Stimulated activated CD4-positive, alpha-beta T cell treated with anti-CD3 and anti-CD28 coated beads, Interleukin-2, amount 100 ng/mL, for 48 hours (primary cell): ENCODE measurements at regions not wholly inside any gene's neighbourhood (a gene's known extent, or its start where the extent isn't known, plus 50 kb on each side); places are given as distances from the start of the nearest gene placed in this dataset.

Source experiments
- DNase-seq, 2 donors: peaks; one replicate each; pipeline ENCODE4 v3.0.0-alpha.2; 2020

DNA sequence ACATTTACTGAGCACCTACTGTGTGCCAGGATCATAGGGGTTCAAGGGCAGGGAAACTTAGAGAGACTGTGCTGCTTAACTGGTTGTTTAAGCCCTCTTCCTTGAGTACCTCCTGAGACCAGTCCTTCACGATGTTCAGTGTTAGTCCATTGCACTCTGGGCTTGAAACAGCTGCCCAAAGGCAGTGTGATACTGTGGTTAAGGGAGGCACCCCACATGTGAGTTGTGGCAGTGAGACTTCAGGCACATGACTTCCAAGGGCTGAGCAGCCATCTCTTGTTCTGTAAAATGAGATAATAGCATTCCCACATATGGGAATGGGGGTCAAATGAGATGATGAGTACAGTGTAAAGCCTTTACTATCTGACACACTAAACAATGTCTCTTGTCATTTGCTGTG is 75.1 kb downstream of the LINGO1 start:
- DNase-seq = no peak

DNA sequence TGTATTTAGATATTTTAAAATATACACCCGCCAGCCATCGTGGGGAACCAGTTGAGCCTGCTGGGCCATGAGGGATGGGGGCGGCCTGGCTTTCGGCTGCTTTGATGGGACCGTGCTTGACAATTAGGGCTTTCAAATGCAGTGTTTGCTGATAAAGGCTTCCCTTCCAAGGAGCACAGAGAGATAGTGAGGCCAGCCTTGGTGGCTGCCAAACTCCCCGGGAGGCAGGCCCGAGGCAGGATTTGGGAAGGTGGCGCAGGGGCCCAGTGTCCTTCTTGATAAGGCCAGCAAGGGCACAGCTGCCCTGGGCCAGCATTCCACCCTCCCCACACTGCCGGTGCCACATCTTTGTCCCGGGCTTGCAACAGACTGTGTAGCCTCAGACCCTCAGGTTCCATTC is 75.6 kb downstream of the LINGO1 start:
- DNase-seq = no peak

DNA sequence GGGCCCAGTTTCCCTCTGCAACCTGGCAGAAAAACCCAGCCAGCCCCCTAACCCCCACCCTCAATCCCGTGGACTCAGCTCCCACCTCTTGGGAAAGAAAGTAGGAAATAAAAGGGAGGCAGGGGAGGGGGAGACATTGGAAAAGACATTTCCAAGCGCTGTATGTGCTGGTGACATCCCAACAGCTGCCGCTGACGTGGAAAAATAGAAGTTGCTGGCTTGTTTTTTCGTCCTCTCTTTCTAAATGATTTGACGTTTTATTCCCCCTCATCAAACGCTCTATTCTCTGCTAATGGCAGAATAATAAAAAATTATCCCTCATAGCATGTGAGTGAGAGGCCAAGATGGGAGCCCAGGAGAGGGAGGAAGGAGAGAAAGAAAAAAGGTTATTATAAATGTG is 76.1 kb downstream of the LINGO1 start:
- DNase-seq = no peak

DNA sequence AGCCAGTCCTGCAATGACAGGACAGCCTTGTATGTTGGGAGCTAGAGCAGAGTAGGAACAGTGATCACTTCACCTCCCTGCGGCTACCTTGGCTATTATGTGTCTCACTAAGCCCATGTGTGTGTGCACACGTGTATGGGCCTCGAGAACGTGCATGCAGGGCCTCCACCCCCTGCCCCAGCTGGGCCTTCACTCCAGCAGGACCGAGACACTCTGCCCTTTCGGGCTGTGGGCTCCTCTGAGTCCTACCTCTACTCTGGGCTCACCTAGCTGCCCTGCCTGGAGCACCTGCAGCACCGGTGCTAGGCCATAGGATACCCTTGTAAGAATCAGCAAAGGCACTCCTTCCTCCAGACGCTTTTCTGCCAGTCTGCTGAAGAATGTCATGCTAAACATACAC is 77.5 kb downstream of the LINGO1 start:
- DNase-seq = no peak

DNA sequence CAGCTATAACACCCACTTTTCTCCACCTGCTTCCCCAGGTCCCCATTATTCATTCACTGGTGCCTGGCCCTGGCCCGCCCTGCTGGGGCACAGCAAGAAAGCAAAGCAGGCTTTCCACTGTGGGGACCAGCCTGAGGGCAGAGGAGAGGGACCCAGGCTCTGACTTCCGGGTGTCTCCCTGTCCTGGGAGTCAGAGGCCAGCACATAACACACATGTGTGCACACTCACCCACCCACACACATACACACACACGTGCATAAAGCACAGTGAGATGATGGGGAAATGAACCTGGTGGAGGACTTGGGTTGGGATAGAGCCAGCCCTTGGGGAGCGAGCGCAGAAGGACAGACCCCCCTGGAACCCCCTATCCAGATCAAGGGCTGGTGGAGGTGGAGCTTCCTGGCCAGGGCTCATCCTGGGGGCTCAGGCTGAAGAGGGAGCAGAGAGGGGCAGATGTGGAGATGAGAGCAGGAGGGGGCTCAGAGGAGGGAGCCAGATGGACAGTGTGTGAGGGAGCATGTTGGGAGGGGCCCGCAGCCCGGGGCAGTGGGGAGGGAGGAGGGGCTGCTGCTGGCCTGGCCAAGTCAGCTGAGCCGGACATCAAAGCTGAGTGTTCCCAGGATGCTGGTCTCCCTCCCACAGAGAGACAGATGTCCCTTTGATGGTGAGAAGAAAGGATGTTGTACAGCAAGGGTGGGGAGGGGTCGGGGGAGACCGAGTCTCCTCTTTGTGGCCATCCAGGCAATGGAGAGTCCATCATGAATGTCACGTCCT is 78.2 kb downstream of the LINGO1 start:
- DNase-seq = no peak

DNA sequence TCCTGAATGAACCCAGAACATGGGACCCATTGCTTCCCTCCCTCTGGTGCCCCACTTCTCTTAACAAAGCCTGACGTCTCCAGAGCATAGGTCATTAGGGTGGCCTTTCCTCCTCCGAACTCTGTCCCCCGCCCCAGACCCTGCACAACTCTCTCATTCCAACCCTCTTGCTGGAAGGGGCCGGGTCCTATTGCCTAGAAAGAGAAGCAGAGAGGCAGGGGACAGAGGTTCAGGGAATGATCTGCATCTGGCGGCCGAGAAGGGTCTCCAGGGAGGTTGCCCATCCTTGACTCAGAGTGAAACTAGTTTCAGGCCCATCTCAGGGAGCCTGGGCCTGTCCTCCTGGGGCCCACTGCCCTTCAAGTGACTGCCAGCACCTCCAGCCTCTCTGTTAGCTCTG is 79.0 kb downstream of the LINGO1 start:
- DNase-seq = no peak

DNA sequence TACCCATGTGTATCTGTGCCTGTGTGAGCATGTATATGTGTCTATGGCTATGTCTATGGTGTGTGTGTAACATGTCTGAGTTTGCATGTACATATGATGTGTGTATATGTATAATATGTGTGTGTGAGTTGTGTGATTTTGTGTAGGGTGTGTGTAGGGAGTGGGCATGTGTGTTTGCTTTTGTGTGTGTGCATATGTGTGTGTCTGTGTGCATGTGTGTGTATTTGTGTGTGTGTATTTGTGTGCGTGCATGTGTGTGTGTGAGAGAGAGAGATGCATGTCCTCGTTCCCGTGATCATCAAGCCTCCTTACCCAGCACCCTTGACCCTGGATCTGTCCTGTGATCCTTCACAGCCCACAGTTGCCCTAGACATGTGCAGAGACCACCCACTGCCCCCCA is 79.5 kb downstream of the LINGO1 start:
- no peak for DNase-seq

DNA sequence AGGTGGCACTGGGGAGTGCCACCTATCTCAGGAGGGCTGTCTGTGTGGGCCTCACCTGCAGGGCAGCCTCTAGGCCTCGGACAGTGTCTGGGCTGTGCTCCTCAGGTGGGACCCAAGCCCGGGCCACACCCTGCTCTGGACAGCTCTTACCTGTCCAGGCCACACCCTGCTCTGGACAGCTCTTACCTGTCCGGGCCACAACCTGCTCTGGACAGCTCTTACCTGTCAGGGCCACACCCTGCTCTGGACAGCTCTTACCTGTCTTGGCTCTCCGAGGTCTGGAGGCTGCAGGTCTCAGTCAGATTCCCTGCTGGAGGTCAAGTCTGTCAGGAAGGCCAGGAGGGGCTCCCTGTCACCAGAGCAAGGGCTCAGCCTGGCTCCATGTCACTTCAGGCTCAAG is 80.6 kb downstream of the LINGO1 start:
- DNase-seq = no peak

DNA sequence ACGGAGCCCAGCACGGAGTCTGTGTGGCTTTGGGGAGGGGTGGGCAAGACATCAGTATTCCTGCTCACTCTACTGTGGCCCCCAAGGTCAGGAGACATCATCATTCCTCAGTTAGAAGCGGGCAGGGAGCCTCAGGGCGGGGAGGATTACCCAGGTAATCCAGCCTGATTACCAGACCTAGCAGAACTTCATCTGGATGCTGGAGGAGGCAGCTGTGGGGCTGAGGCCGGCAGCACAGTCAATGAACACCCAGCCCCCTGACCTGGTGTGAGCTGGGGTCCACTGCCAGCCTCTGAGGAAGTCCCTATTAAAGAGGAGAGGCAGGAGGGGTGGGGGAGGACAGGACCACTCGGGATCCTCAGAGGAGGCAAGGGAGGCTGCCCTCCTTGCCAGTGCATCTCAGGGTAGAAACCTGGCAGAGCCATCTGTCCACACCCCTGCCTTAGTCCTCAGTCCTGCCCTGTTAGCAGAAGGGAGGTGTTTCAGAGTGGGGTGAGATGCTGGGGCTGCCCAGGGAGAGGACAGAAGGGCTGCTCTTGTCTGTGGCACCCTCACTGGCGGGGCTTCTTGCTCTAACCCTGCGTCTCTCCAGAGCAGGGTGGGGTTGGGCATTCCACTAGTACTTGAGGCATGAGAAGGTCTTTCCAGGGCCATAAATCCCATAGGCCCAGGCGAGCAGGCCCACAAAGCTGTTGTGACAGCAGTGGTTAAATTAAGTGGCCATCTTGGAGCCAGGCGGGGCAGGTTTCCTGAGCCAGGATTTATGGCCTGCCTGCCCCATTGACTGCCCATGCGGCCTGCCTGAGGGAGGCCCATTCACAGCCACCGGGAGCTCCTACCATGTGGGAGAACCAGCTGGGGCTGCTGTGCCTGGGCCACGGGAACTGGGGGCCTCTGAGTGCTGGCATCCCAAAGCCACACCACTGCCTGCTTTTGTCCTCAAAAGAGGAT is 82.1 kb downstream of the LINGO1 start:
- DNase-seq = no peak

DNA sequence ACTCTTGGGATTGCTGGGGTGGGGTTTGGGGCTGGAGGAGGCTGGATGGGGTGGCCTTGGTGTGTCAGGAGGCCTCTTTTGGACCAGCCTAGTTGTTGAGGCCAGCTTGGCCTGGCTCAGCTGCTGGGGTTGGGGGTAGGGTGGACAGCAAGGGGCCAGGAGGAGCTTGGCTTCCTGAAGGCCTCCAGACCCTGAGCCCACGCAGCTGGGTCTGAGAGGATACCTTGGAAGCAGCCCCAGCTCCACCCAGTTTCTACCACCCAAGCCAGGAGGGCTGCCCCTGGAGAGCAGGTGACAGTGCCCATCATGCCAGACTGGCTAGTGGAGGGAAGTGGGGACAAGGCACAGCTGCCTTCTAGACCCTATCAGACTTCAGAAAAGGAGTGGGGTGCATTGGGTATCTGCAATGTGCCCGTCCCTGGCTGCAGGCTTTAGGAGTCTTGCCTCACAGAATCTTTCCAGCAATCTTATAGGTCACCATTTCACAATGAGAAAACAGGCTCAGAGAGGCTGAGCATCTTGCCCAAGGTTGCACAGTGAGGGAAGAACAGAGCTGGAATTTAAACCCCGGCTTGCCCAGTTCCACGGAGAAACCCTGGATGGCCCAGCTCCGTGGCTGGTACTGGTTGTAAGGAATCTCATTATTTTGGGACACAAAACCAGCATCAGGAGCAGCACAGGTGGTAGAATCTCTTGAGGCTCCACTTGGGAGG is 83.0 kb downstream of the LINGO1 start:
- DNase-seq = no peak

DNA sequence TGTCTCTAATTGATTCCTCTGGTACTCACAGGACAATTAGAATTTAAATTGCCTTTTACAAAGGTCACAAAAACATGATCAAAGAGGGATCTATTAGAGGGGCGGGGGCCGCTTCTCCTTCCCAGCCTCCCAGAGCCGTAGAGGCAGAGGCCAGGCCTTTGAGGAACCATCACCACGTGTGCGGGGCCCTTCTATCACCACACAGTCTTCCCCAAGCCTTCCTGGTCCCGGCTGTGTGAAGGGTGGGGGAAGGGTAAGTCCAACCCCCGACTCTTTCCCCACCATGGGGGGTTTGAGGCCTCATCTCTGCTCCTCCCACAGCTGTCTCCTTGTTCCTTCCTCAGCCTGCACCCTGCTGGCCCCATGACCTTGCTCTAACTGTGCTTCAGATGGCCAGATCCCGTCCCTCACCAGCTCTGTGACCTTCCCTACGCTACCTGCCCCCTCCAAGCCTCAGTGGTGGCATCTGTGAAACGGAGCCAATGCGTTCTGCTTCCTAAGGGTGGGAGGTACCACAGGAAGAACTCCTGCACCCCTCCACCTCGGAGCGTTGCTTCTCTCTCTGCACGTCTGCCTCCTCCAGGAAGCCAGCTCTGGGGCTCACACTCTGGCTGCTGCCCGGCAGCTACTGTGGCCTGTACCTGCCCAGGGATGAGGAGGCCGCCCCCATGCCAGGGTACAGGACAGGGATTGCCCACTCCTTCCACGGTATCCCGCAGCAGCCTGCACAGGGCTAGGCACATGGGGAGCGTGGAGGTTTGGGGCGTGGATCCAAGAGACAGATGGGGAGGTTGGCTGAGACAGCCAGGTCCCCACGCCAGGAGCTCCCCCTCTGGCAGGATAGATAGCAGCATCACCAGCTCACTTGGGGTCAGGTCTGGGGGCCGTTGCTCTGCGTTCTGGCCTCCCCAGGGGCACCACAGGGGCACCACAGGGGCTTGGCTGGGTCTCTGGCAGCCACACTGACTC is 83.8 kb downstream of the LINGO1 start:
- DNase-seq = no peak

DNA sequence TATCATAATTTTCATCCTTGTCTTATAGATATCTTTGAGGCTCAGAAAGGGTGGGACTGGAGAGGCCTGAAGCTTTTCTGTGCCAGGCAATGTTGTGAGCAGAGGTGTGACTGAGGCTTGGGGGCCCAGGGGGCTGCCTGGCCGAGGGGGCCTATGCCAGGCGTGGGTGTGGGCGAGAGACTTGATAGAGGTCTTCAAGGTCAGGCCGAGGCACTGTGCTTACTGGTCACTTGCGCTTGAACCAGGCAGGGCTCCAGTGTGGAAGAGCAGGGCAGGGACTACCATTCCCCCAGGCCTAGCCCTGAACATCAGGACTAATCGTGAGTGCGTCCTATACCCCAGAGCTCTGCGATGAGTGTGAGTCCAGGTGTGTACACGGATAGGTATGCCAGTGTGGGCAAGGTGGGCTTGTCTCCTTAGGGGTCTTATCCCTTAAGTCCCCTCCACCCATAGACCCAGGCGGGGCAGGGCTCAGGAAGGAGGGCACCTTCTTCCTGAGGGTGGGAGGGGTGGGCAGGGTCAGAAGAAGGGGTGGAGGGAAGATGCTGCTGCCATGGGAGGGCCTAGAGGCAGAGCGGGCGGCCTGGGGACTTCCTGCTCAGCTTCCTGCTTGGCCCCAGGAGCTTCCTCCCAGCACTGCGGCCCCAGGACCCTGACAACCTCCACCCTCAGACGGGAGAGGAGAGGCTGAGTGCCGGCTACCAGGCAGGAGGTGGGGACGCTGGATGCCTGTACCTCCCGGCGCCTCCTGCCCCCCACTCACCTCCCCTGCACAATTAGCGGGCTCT is 84.7 kb downstream of the LINGO1 start:
- DNase-seq = no peak

DNA sequence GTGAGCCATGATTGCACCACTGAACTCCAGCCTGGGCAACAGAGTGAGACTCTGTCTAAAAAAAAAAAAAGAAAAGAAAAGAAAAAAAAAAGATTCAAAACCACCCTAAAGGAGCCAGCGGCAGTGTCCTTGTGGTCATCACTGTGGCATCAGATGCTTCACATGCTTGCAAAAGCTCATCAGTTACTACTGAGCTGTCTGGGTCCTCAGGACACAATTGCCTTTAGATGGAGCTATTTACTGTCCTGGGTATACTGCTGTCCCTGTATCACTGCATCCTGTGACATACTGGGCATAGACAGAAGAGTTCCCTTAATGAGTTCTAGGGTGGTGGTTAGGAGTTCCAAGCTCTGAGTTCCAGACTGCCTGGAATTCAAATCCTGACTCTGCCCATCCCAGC is 85.8 kb downstream of the LINGO1 start:
- DNase-seq = no peak

DNA sequence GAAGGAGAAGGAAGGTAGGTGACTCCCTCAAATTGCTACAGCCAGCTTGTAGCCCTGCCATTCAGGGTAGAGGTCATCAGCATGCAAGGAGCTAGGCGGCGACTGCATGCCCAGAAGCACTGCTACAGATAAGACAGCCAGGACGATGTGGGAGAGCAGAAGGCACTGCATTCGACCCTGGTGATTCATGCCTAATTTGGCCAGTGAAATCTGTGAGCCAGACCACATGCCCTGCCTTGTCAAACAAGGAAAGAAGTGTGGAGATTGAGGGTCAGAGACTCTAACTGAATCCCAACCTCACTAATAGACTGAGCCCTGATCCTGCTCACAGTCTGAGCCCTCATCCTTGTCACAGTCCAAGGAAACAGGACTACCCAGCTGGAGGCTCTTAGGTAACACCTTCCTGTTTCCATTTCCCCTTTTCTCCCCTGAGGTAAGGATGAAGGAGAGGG is 86.6 kb downstream of the LINGO1 start:
- DNase-seq = no peak

DNA sequence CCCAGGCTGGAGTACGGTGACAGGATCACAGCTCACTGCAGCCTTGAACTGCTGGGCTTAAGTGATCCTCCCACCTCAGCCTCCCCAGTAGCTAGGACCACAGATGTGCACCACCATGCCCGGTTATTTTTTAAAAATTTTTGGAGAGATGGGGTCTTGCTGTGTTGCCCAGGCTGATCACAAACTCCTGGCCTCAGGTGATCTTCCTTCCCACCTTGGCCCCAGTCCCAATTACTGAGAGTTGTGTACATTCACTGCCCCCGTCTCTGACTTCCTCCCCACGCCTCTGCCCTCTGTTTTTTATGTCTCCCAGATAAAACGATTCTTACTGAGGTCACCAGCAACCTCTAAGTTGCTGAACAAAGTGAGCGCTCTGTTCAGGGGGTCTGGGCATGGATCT is 87.7 kb downstream of the LINGO1 start:
- DNase-seq = no peak

DNA sequence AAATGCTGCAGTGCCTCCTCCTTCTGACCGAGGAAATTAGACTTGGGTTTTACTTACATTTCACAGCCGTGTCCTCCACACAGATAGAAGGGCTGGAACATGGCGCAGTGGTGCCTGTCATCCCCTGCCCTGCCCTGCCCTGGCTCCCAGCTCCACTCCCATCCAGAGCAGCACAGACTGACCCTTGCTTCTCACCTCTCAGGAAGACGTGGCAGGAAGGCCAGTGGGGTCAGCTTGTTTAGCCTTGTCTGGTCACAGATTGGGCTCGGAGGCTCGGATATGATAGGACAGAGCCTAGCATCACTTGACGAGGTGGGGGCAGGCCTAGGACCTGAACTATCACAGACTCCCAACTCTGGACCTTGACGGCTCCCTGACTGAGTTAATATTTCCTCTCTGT is 88.5 kb downstream of the LINGO1 start:
- DNase-seq = no peak

DNA sequence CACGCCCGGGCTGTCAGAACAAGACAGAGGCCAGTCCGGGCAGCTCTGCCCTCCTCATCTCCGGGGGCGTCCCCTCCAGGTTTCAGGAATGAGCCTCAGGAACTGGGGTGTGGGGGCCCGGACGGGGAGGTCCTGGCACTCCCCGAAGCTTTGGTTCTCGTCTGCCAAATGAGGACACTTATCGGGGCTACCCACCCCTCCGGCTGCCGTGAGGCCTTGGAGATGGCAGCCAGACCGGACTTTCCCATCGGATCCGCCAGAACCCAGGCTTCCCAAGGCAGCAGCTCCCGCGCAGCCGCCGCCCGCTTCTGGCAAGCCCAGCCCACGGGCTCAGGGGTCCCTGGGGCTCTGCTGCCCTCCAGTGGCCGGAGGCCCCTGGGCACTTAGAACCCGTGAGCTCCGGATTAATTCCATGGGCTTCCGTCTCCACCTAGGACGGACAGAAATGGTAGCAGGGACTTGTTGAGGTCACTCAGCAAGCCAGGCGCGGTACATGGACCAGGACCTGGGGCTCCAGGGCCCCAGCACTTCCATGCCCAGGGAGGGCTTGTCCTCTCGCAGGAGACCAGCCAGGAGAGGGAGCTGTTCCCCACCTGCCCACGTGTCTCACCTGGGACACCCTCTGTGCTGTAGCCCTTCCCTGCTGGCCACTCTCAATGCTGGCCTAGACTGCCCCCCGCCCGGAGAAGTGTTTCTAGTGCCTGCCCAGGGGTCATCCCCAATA is 89.4 kb downstream of the LINGO1 start:
- DNase-seq = peak; percentile 68 to 79

DNA sequence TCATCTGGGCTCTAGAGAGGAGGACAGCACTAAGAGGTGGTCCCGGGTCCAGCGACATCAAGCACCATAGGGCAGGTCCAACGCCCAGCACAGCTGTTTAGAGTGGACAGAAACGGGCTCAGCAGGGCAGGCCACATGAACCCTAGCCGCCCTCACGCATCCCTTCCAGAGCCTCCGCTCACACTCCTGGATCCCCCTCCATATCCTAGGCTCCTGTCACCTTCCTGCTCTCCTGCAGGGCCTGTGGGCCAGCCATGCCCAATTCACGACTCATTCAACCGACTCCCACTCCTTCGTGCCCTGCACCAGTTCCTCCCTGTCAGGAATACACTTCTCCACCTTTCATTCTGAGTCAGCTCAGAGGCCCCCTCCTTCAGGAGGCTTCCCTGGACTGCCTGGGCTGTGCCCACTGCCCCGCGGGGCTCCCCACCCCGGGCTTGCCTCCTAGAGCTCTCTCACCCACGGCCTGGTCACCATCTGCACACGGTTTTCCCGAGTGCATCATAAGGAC is 90.2 kb downstream of the LINGO1 start:
- no peak for DNase-seq

DNA sequence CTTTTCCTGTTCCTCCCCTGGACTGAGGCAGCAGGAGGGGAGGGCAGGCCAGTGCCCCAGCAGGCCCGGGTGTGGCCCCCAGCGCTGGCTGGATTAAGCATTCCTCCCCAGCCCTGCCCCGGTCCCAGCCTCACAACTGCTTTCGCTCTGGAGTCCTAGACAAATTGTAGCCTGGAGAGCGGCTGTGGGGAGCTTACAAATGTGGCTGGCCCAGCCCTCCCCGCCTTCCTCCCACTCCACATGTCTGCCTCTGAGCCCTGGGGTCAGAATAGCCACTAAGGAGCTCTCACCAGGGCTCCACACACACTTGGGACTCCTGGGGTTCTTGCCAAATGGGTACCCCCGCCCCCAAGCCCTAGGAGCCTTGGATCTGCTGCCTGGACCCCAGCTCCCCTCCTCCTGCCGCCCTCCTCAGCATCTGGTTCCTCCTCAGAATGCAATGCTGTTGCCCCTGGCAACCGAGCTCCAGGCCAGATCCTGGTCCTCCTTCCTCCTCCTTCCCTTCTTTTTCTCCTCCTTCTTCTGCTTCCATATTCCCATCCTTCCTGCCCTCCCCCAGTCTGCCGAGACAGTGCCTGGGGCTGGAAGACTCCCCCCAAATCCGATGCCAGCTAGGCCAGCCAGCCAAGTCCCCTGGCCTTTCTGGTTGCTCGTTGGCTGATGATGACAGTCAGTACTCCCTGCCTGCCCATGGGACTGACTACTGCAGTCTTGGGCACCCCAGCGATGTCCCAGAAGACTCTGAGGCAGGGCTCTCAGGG is 91.1 kb downstream of the LINGO1 start:
- DNase-seq = no peak
